Testis (tissue), 2 donors: ENCODE measurements at regions not wholly inside any gene's neighbourhood (a gene's known extent, or its start where the extent isn't known, plus 50 kb on each side); places are given as distances from the start of the nearest gene placed in this dataset.

Experiments used
- DNase-seq: peaks from one replicate; pipeline ENCODE4 v3.0.0-alpha.2; 2019
- H3K27ac ChIP-seq, 2 donors: fragments of 200-600 bp; sonication (generic); one replicate each; pipeline ENCODE4 v1.5.1; 2019
- H3K27me3 ChIP-seq: fragments of 200-600 bp; sonication (generic); one replicate; pipeline ENCODE4 v1.5.1; 2019
- H3K36me3 ChIP-seq: fragments of 200-600 bp; sonication (generic); one replicate; pipeline ENCODE4 v1.5.1; 2017; ENCODE audit warnings: low read depth; ENCODE audit errors: missing control alignments
- H3K4me1 ChIP-seq: fragments of 200-600 bp; sonication (generic); one replicate; pipeline ENCODE4 v1.5.1; 2019
- H3K4me3 ChIP-seq, 2 donors: fragments of 200-600 bp; sonication (generic); one replicate each; pipeline ENCODE4 v1.5.1; 2017 to 2019
- H3K9me3 ChIP-seq: fragments of 200-600 bp; sonication (generic); one replicate; pipeline ENCODE4 v1.5.1; 2017
- POLR2A ChIP-seq: fragments of 450-650 bp; IDR thresholded peaks from one replicate; pipeline ENCODE4 v1.6.1; 2017; ENCODE audit warnings: antibody characterized with exemption, mild to moderate bottlenecking, moderate library complexity
- WGBS, 2 donors: methylation state at CpG; one replicate each; pipeline ENCODE4 v1.1.5; 2018; 5-methylcytosine and 5-hydroxymethylcytosine counted together
- intact Hi-C: fragments of 100-400 bp; cut with DNase I; formaldehyde crosslinking; loops from one replicate; pipeline ENCODE4 v1.15.1; 2023; ENCODE audit warnings: low total_unique reads
- TF ChIP-seq, protein P1 (sequence below), 3 experiments: fragments of 450-650 bp in 2 of 3; fragments of 200-600 bp in 1 of 3; sonication (generic) in 1 of 3; IDR thresholded peaks; one replicate each; pipeline ENCODE4 v1.5.1; 2016 to 2019; ENCODE audit warnings: antibody characterized with exemption in 3 of 3, mild to moderate bottlenecking in 2 of 3, moderate library complexity in 1 of 3

DNA sequence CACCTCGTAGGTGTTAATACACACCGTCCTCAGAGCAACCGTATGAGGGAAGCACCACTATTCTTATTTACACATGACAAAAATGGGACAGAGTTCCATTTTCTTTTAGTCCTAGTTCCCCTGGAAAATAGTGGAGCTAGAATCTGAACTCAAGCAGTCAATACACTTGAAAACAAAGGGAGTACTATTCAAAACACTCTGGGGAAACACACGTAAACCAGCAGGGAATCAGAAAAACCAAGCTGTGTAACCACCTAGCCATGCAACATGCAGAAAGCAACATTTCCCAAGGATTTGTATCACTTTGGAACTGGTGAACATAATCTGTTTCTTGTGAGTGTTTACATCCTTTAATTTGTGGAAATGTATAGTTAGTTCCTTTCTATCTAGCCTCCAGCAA, 208.2 kb downstream of the UBE2E3 start:
- no peaks in the 10 kb centered on the region for H3K9me3 ChIP-seq
- no peak for DNase-seq
- no peak overlapping the region for H3K27ac ChIP-seq
- no peak overlapping the region for H3K4me3 ChIP-seq
- intact Hi-C loops, result no loop called here
- H3K27me3 ChIP-seq, result no peaks in the 10 kb centered on the region
- no peaks in the 10 kb centered on the region for H3K36me3 ChIP-seq
- H3K4me1 ChIP-seq, result no peaks in the 10 kb centered on the region
- TF ChIP-seq, protein P1, sequence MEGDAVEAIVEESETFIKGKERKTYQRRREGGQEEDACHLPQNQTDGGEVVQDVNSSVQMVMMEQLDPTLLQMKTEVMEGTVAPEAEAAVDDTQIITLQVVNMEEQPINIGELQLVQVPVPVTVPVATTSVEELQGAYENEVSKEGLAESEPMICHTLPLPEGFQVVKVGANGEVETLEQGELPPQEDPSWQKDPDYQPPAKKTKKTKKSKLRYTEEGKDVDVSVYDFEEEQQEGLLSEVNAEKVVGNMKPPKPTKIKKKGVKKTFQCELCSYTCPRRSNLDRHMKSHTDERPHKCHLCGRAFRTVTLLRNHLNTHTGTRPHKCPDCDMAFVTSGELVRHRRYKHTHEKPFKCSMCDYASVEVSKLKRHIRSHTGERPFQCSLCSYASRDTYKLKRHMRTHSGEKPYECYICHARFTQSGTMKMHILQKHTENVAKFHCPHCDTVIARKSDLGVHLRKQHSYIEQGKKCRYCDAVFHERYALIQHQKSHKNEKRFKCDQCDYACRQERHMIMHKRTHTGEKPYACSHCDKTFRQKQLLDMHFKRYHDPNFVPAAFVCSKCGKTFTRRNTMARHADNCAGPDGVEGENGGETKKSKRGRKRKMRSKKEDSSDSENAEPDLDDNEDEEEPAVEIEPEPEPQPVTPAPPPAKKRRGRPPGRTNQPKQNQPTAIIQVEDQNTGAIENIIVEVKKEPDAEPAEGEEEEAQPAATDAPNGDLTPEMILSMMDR (IDR thresholded peaks at IDR 0.05), result no peak
- no peak for TF ChIP-seq POLR2A
- 92 to 93% methylated on average over 4 of the region's 4 CpGs for WGBS, 2 donors

- Histone ChIP-seq H3K4me3 (no peak overlapping the region), H3K27ac (no peak overlapping the region), H3K9me3 (no peaks in the 10 kb centered on the region), H3K4me1 (no peaks in the 10 kb centered on the region), H3K27me3 (no peaks in the 10 kb centered on the region), H3K36me3 (no peaks in the 10 kb centered on the region)
- no peak for DNase-seq
- TF ChIP-seq POLR2A, result no peak
- TF ChIP-seq, protein P1 (IDR thresholded peaks at IDR 0.05), result no peak
- intact Hi-C loops, result no loop called here
- 72 to 85% methylated on average over 1 of the region's 1 CpG for WGBS, 2 donors
Measured at GRCh38 chr2:181189951-181190350, 209.5 kb downstream of the UBE2E3 start.

- Histone ChIP-seq H3K36me3 (no peaks in the 10 kb centered on the region), H3K27ac (no peak overlapping the region), H3K27me3 (no peaks in the 10 kb centered on the region), H3K9me3 (no peaks in the 10 kb centered on the region), H3K4me1 (no peaks in the 10 kb centered on the region), H3K4me3 (no peak overlapping the region)
- TF ChIP-seq, protein P1 (IDR thresholded peaks at IDR 0.05), result no peak
- TF ChIP-seq POLR2A, result no peak
- WGBS, 2 donors, result 36 to 44% methylated on average over 1 of the region's 1 CpG
- DNase-seq, result no peak
- intact Hi-C loops, result no loop called here
Measured at GRCh38 chr2:181190711-181191110, 210.3 kb downstream of the UBE2E3 start.

GRCh38 chr2:181193550-181193949, 213.1 kb downstream of the UBE2E3 start:
- H3K27ac ChIP-seq, result no peak overlapping the region
- TF ChIP-seq POLR2A, result no peak
- TF ChIP-seq, protein P1 (IDR thresholded peaks at IDR 0.05), result no peak
- no peaks in the 10 kb centered on the region for H3K4me1 ChIP-seq
- H3K36me3 ChIP-seq, result no peaks in the 10 kb centered on the region
- no peaks in the 10 kb centered on the region for H3K9me3 ChIP-seq
- intact Hi-C loops, result no loop called here
- 84 to 87% methylated on average over 1 of the region's 1 CpG for WGBS, 2 donors
- H3K27me3 ChIP-seq, result no peaks in the 10 kb centered on the region
- no peak overlapping the region for H3K4me3 ChIP-seq
- no peak for DNase-seq

DNA sequence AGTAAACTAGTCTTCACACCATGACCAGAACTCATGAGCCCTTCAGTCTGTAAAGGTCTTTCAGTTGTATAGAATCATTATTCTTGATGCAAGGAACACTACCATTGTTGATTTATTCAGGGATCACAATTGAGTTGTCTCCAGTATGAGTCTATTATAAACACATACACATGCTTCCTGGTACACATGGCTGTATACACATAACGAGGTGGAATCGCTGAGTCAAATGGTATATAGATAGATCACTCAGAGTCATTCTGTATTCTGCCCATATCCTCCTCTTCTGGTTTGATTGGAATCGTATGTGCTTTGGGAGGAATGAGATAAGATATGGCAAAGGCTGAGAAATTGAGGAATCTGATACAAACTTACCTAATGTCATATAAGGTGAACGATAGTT, 216.0 kb downstream of the UBE2E3 start:
- Histone ChIP-seq H3K27me3 (no peaks in the 10 kb centered on the region), H3K4me3 (no peak overlapping the region), H3K4me1 (no peaks in the 10 kb centered on the region), H3K27ac (no peak overlapping the region), H3K9me3 (no peaks in the 10 kb centered on the region), H3K36me3 (no peaks in the 10 kb centered on the region)
- no peak for TF ChIP-seq POLR2A
- TF ChIP-seq, protein P1 (IDR thresholded peaks at IDR 0.05), result no peak
- intact Hi-C loops, result no loop called here
- no peak for DNase-seq
- WGBS, 2 donors, result 81 to 83% methylated on average over 4 of the region's 4 CpGs
